Type B pancreatic cell (in vitro differentiated cells): ENCODE measurements at regions not wholly inside any gene's neighbourhood (a gene's known extent, or its start where the extent isn't known, plus 50 kb on each side); places are given as distances from the start of the nearest gene placed in this dataset.

Experiments
- DNase-seq: peaks from one replicate; pipeline ENCODE4 v3.0.0; 2021; ENCODE audit warnings: mixed read lengths; ENCODE audit not compliant: unreplicated experiment; ENCODE audit errors: extremely low spot score
- H3K27ac Mint-ChIP-seq: 2 replicates; pipeline ENCODE4 v1.8.0; 2021; ENCODE audit warnings: mild to moderate bottlenecking, mixed read lengths
- H3K27me3 Mint-ChIP-seq: 2 replicates; pipeline ENCODE4 v1.8.0; 2021; ENCODE audit warnings: mixed read lengths
- H3K36me3 Mint-ChIP-seq: 2 replicates; pipeline ENCODE4 v1.8.0; 2021; ENCODE audit warnings: mixed read lengths
- H3K4me1 Mint-ChIP-seq: one replicate; pipeline ENCODE4 v1.8.0; 2021; ENCODE audit warnings: mixed read lengths; ENCODE audit not compliant: unreplicated experiment
- H3K4me3 Mint-ChIP-seq: 2 replicates; pipeline ENCODE4 v1.8.0; 2021; ENCODE audit warnings: mild to moderate bottlenecking, mixed read lengths
- H3K9me3 Mint-ChIP-seq: 2 replicates; pipeline ENCODE4 v1.8.0; 2021; ENCODE audit warnings: mixed read lengths
- CTCF ChIP-seq: fragments of 200-600 bp; sonication (generic); conservative IDR thresholded peaks from 2 replicates; pipeline ENCODE4 v1.5.0; 2021; ENCODE audit warnings: antibody characterized with exemption, mild to moderate bottlenecking

DNA sequence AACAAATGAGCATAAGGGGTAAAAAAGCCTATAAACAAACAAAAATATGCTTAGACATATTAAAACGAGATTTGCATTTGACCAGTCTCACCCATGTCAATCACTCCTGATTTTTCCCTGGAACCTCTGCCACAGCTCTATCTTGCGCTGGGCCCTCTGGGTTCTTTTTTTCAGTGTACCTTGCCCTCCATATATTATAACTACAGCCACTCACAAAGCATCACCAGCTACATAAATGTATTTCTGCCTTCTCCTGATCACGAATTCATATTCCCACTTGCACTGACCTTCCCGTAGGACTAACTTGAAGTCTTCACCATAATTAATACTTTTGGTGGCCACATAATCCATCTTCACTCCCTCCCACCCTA lies 395.6 kb upstream of the ROBO2 start:
- Mint-ChIP-seq H3K9me3 (no peaks in the 10 kb centered on the region), H3K4me3 (no peak overlapping the region), H3K27me3 (peaks cover 3% of the 10 kb centered on the region), H3K4me1 (no peaks in the 10 kb centered on the region), H3K27ac (no peak overlapping the region), H3K36me3 (no peaks in the 10 kb centered on the region)
- no peak for DNase-seq
- TF ChIP-seq CTCF, result no peak

DNA sequence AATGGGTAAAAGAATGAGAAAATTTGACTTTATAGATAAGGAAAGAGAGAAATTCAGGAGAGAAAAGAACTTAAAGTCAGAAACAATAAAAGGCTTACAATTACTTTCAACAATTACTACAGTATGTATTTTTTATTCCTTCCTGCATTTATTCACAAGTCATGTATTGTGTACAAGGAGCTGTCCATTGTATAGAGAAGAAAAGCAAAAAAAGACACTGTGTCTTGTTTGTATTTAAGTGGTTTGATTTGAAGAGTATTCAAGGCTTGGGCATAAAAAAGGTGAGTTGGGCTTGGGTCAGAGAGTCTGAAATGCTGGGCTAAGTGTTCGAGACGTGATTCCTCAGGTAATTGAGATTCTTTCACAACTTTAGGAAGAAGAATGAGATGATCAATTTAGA lies 394.2 kb upstream of the ROBO2 start:
- Mint-ChIP-seq H3K27me3 (peaks cover 3% of the 10 kb centered on the region), H3K4me3 (no peak overlapping the region), H3K27ac (no peak overlapping the region), H3K36me3 (no peaks in the 10 kb centered on the region), H3K4me1 (no peaks in the 10 kb centered on the region), H3K9me3 (no peaks in the 10 kb centered on the region)
- no peak for DNase-seq
- TF ChIP-seq CTCF, result no peak

GRCh38 chr3:76646921-76647562 lies 392.9 kb upstream of the ROBO2 start:
- H3K27ac Mint-ChIP-seq, result no peak overlapping the region
- no peaks in the 10 kb centered on the region for H3K9me3 Mint-ChIP-seq
- no peak for DNase-seq

DNA sequence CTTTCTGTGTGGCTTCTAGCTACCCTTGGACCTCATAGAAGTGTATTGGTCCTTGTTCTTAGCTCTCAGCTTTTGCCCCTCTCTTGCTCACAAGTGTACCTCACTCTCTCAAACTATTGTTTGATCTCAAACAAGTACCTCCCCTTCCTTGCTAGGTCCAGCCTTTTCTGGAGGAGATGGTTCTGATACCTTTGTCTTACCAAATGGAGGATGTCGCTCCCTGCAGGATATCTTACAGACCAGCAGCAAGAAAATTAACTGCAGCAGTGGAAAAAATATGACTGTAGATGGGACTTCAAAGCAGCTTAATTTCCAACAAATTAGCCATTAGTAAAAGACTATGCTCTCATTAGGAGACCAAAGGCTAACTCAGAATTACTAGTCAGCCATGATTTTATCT lies 388.1 kb upstream of the ROBO2 start:
- Mint-ChIP-seq H3K4me1 (no peaks in the 10 kb centered on the region), H3K27ac (no peak overlapping the region), H3K36me3 (no peaks in the 10 kb centered on the region), H3K27me3 (peaks cover 3% of the 10 kb centered on the region), H3K9me3 (no peaks in the 10 kb centered on the region), H3K4me3 (no peak overlapping the region)
- DNase-seq, result no peak
- TF ChIP-seq CTCF, result no peak

More at GRCh38 chr3:76646921-76647562, 392.9 kb upstream of the ROBO2 start:
- H3K36me3 Mint-ChIP-seq, result no peaks in the 10 kb centered on the region
- no peaks in the 10 kb centered on the region for H3K4me1 Mint-ChIP-seq
- H3K27me3 Mint-ChIP-seq, result peaks cover 5% of the 10 kb centered on the region
- peak; percentile 18 for TF ChIP-seq CTCF
- no peak overlapping the region for H3K4me3 Mint-ChIP-seq

- Mint-ChIP-seq H3K4me1 (no peaks in the 10 kb centered on the region), H3K36me3 (no peaks in the 10 kb centered on the region), H3K4me3 (no peak overlapping the region)
Measured at GRCh38 chr3:76652524-76652923, 387.4 kb upstream of the ROBO2 start.

More at GRCh38 chr3:76652524-76652923, 387.4 kb upstream of the ROBO2 start:
- no peak overlapping the region for H3K27ac Mint-ChIP-seq
- no peaks in the 10 kb centered on the region for H3K9me3 Mint-ChIP-seq
- DNase-seq, result no peak
- H3K27me3 Mint-ChIP-seq, result peaks cover 3% of the 10 kb centered on the region
- TF ChIP-seq CTCF, result no peak
